ENCODE measurements at regions not wholly inside any gene's neighbourhood (a gene's known extent, or its start where the extent isn't known, plus 50 kb on each side); places are given as distances from the start of the nearest gene placed in this dataset.

- Histone ChIP-seq H3K79me2 (ENCODE audit: insufficient read depth, low read length) (no peaks in the 10 kb centered on the region), H3K9me3 (replicated peaks in 1 of 2; ENCODE audit: control insufficient read depth in 1 of 2, insufficient read depth in 1 of 2, low read length in 2 of 2) (peaks cover 0 to 4% of the 10 kb centered on the region in 2 donors), H4K20me1 (ENCODE audit: insufficient read depth, low read length) (no peaks in the 10 kb centered on the region), H3K36me3 (replicated peaks in 1 of 2; ENCODE audit: control insufficient read depth in 1 of 2, insufficient read depth in 2 of 2, low read length in 2 of 2) (no peaks in the 10 kb centered on the region), H3K9ac (ENCODE audit: insufficient read depth, low read length, poor library complexity, severe bottlenecking) (no peak overlapping the region), H3K4me3 (replicated peaks in 1 of 3; ENCODE audit: low read depth in 2 of 3, low read length in 3 of 3) (no peak overlapping the region), H3K27ac (ENCODE audit: low read depth in 1 of 2, low read length in 2 of 2) (no peak overlapping the region), H3K4me1 (ENCODE audit: control insufficient read depth in 1 of 2, insufficient read depth in 2 of 2, low read length in 2 of 2) (no peaks in the 10 kb centered on the region), H2AFZ (ENCODE audit: insufficient read depth, low read depth, low read length, poor library complexity, severe bottlenecking) (no peak overlapping the region), H3K27me3 (ENCODE audit: control insufficient read depth in 2 of 2, insufficient read depth in 2 of 2, low read length in 2 of 2) (no peaks in the 10 kb centered on the region), H3K4me2 (replicated peaks; ENCODE audit: extremely low read depth, low read length, poor library complexity, severe bottlenecking) (no peak overlapping the region)
- no CpG with 5 or more reads among the region's 5 CpGs for WGBS (ENCODE audit: insufficient coverage)
- no peak for DNase-seq
- intact Hi-C loops (cut with micrococcal nuclease), result no loop called here
- Mint-ChIP-seq H3K9me3 (peaks cover 0 to 9% (median 3%) of the 10 kb centered on the region in 7 donors), H3K4me1 (no peaks in the 10 kb centered on the region), H3K27me3 (ENCODE audit: low read depth in 3 of 3) (peaks cover 0 to 2% (median 0%) of the 10 kb centered on the region in 3 donors), H3K4me3 (no peak overlapping the region), H3K36me3 (no peaks in the 10 kb centered on the region), H3K27ac (no peak overlapping the region)
- TF ChIP-seq CTCF (IDR thresholded peaks at IDR 0.05), result no peak
Observed at GRCh38 chr7:41139789-41140188, 563.1 kb downstream of the INHBA start.

GRCh38 chr7:41136551-41136950 lies 566.3 kb downstream of the INHBA start:
- peaks cover 6% of the 10 kb centered on the region for H3K4me1 Mint-ChIP-seq
- no peaks in the 10 kb centered on the region for H3K27me3 ChIP-seq (ENCODE audit: control insufficient read depth in 2 of 2, insufficient read depth in 2 of 2, low read length in 2 of 2)
- no peaks in the 10 kb centered on the region for H3K4me1 ChIP-seq (ENCODE audit: control insufficient read depth in 1 of 2, insufficient read depth in 2 of 2, low read length in 2 of 2)
- H3K4me3 ChIP-seq (replicated peaks in 1 of 3; ENCODE audit: low read depth in 2 of 3, low read length in 3 of 3), result no peak overlapping the region
- H3K27ac Mint-ChIP-seq, result no peak overlapping the region
- H3K4me2 ChIP-seq (replicated peaks; ENCODE audit: extremely low read depth, low read length, poor library complexity, severe bottlenecking), result no peak overlapping the region
- no peak overlapping the region for H3K4me3 Mint-ChIP-seq
- H3K36me3 ChIP-seq (replicated peaks in 1 of 2; ENCODE audit: control insufficient read depth in 1 of 2, insufficient read depth in 2 of 2, low read length in 2 of 2), result no peaks in the 10 kb centered on the region
- H2AFZ ChIP-seq (ENCODE audit: insufficient read depth, low read depth, low read length, poor library complexity, severe bottlenecking), result no peak overlapping the region
- no peaks in the 10 kb centered on the region for H3K36me3 Mint-ChIP-seq
- peaks cover 0 to 2% (median 2%) of the 10 kb centered on the region in 3 donors for H3K27me3 Mint-ChIP-seq (ENCODE audit: low read depth in 3 of 3)
- no peak overlapping the region for H3K9ac ChIP-seq (ENCODE audit: insufficient read depth, low read length, poor library complexity, severe bottlenecking)
- TF ChIP-seq CTCF (IDR thresholded peaks at IDR 0.05), result no peak
- H3K9me3 ChIP-seq (replicated peaks in 1 of 2; ENCODE audit: control insufficient read depth in 1 of 2, insufficient read depth in 1 of 2, low read length in 2 of 2), result peaks cover 0 to 4% of the 10 kb centered on the region in 2 donors
- no peak overlapping the region for H3K27ac ChIP-seq (ENCODE audit: low read depth in 1 of 2, low read length in 2 of 2)
- intact Hi-C loops (cut with micrococcal nuclease), result no loop called here
- 95% methylated on average over 15 of the region's 15 CpGs for WGBS (ENCODE audit: insufficient coverage)
- no peak for DNase-seq
- H3K9me3 Mint-ChIP-seq, result peaks cover 0 to 9% (median 3%) of the 10 kb centered on the region in 7 donors
- no peaks in the 10 kb centered on the region for H3K79me2 ChIP-seq (ENCODE audit: insufficient read depth, low read length)
- H4K20me1 ChIP-seq (ENCODE audit: insufficient read depth, low read length), result no peaks in the 10 kb centered on the region

All from CD14-positive monocyte (primary cell).